WTC11 (cell line): ENCODE measurements at regions not wholly inside any gene's neighbourhood (a gene's known extent, or its start where the extent isn't known, plus 50 kb on each side); places are given as distances from the start of the nearest gene placed in this dataset.

Source experiments
- ATAC-seq: fragments of 200-7000 bp; cut with Tn5 transposase; 2 replicates; pipeline ENCODE4 v1.10.0; 2021; ENCODE audit warnings: mild to moderate bottlenecking, moderate library complexity
- CTCF ChIA-PET: fragments of 300-600 bp; sonication (Branson Sonifier 250); formaldehyde crosslinking; loops from one replicate; lab custom pipeline; 2021; ENCODE audit warnings: antibody characterized with exemption; lab: Charles Lee
- POLR2A ChIA-PET: fragments of 350-600 bp; sonication (Branson Sonifier 250); formaldehyde crosslinking; loops from one replicate; lab custom pipeline; 2021; ENCODE audit warnings: antibody characterized with exemption; lab: Charles Lee
- DNase-seq: peaks from one replicate; pipeline ENCODE4 v3.0.0; 2021; ENCODE audit warnings: low spot score
- H3K27ac Mint-ChIP-seq: 2 replicates; pipeline ENCODE4 v1.8.0; 2021; ENCODE audit warnings: mixed read lengths
- H3K27me3 Mint-ChIP-seq: 2 replicates; pipeline ENCODE4 v1.8.0; 2021; ENCODE audit warnings: low read depth, mild to moderate bottlenecking, moderate library complexity, mixed read lengths
- H3K36me3 Mint-ChIP-seq: 2 replicates; pipeline ENCODE4 v1.8.0; 2021; ENCODE audit warnings: mixed read lengths
- H3K4me1 Mint-ChIP-seq: 2 replicates; pipeline ENCODE4 v1.8.0; 2022; ENCODE audit warnings: mixed read lengths
- H3K4me3 Mint-ChIP-seq: 2 replicates; pipeline ENCODE4 v1.8.0; 2021; ENCODE audit warnings: mild to moderate bottlenecking, moderate library complexity, mixed read lengths
- H3K9me3 Mint-ChIP-seq: 2 replicates; pipeline ENCODE4 v1.8.0; 2021; ENCODE audit warnings: mixed read lengths
- FOXK1 ChIP-seq: sonication (generic); formaldehyde crosslinking; IDR thresholded peaks from 2 replicates; pipeline ENCODE4 v1.8.0; 2022; ENCODE audit warnings: mild to moderate bottlenecking, moderate library complexity, missing genetic modification reagents
- HMGA2 ChIP-seq: fragments of 250-450 bp; sonication (Bioruptor Pico); IDR thresholded peaks from 2 replicates; pipeline ENCODE4 v1.4.0; 2021; ENCODE audit warnings: mild to moderate bottlenecking, moderate library complexity
- NR3C1 ChIP-seq: sonication (generic); formaldehyde crosslinking; conservative IDR thresholded peaks from 2 replicates; pipeline ENCODE4 v1.8.1; 2023; ENCODE audit warnings: low read depth, mild to moderate bottlenecking, missing genetic modification reagents
- RORB ChIP-seq: fragments of 250-450 bp; sonication (Bioruptor Pico); IDR thresholded peaks from 2 replicates; pipeline ENCODE4 v1.9.0; 2021; ENCODE audit warnings: mild to moderate bottlenecking
- SP1 ChIP-seq: sonication (generic); formaldehyde crosslinking; conservative IDR thresholded peaks from 2 replicates; pipeline ENCODE4 v1.8.1; 2022; ENCODE audit warnings: missing genetic modification reagents
- TEAD1 ChIP-seq: sonication (generic); formaldehyde crosslinking; IDR thresholded peaks from 2 replicates; pipeline ENCODE4 v1.8.0; 2022; ENCODE audit warnings: mild to moderate bottlenecking, missing genetic modification reagents
- ZNF416 ChIP-seq: fragments of 250-450 bp; sonication (Bioruptor Pico); IDR thresholded peaks from 2 replicates; pipeline ENCODE4 v1.9.0; 2021; ENCODE audit warnings: mild to moderate bottlenecking, inconsistent platforms
- TF ChIP-seq, protein P1 (sequence below): sonication (generic); formaldehyde crosslinking; IDR thresholded peaks from 2 replicates; pipeline ENCODE4 v1.8.0; 2022; ENCODE audit warnings: mild to moderate bottlenecking, missing genetic modification reagents
- TF ChIP-seq, protein P2 (sequence below): sonication (generic); formaldehyde crosslinking; IDR thresholded peaks from 2 replicates; pipeline ENCODE4 v1.8.0; 2023; ENCODE audit warnings: missing genetic modification reagents
- TF ChIP-seq, protein P3 (sequence below): sonication (generic); formaldehyde crosslinking; IDR thresholded peaks from 2 replicates; pipeline ENCODE4 v1.8.1; 2022; ENCODE audit warnings: missing genetic modification reagents, borderline replicate concordance
- TF ChIP-seq, protein P4 (sequence below): fragments of 200-600 bp; IDR thresholded peaks from 2 replicates; pipeline ENCODE4 v1.8.0; 2022; ENCODE audit warnings: antibody characterized with exemption
- TF ChIP-seq, protein P5 (sequence below): fragments of 250-450 bp; sonication (Bioruptor Pico); IDR thresholded peaks from 2 replicates; pipeline ENCODE4 v1.9.0; 2021; ENCODE audit warnings: mild to moderate bottlenecking, borderline replicate concordance

DNA sequence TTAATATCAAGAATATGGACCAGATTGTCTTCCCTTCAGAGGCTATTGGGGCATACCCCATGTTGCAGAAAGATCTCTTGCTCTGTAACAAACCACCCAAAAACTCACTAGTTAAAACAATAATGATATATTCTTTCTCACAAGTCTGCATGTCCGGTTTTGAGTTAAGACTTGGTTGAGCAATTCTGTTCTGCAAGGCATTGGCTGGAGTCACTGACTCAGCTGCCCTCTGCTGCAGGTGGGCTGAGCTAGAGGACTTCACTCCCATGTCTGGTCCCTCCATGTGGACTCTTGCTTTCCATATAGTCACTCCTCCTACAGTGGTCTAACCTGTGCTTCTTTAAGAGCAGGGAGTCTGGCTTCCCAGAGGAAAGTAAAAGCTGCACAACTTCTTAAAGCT lies 73.4 kb downstream of the ESM1 start:
- no peaks in the 10 kb centered on the region for H3K9me3 Mint-ChIP-seq
- ATAC-seq (no peak), DNase-seq (no peak)
- H3K27ac Mint-ChIP-seq: no peak overlapping the region; the same call in 1 of the 2 replicates
- CTCF ChIA-PET: interaction anchor here (1.6 kb wide), 1 partner anchor 48 kb away, joined by 4 read pairs; no protein-coding TSS in a partner anchor
- H3K27me3 Mint-ChIP-seq: no peaks in the 10 kb centered on the region
- no peaks in the 10 kb centered on the region for H3K36me3 Mint-ChIP-seq
- no peak for TF ChIP-seq FOXK1 (CRISPR knock-in tag)
- peaks cover 12% of the 10 kb centered on the region; the same call in 1 of the 2 replicates for H3K4me1 Mint-ChIP-seq
- POLR2A ChIA-PET: no interaction called here
- H3K4me3 Mint-ChIP-seq: no peak overlapping the region

DNA sequence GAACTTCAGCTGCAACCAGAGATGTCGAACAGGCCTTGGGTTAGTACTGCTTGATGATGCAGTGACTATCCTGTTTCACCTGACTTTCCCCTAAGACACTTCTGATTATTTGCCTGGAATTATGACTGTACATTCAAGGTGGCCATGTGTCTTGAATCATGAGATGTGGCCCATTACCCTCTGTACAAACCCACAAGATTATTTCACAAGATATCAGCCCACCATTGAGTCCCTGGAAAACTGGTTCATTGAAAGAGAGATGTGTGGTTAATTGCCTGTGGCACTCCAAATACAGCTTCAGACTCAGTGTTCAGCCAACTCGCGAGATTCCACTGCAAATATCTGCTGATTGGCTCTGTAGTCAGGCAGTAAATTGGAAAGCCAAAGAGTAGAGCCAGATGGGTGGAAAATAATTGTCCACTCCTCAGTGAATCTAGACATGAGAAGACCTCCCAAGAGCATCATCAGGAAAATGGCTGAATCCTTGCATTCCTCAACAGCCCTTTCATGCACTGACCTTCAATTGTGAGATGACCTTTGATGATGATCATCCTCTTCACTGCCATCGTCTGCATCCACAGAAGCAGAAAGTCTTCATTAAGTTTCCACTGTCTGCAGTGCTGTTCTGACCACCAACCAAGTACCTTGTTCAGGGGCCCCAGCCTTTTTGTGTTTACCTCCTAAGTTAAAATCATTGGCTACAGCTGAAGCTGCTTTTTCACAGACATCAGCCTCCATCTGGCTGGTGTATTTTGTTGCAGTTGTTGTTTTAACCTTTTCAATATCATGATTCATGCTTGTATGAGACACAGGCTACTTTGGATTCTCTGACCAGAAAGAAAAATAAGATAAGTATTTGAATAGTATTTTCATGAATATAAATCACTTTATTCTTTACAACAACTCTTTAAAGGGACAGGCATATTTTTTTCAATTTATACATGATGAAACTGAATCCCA lies 75.2 kb downstream of the ESM1 start:
- Mint-ChIP-seq H3K4me3 (no peak overlapping the region), H3K36me3 (no peaks in the 10 kb centered on the region), H3K27me3 (no peaks in the 10 kb centered on the region), H3K9me3 (no peaks in the 10 kb centered on the region), H3K4me1 (peaks cover 8% of the 10 kb centered on the region; the same call in 1 of the 2 replicates), H3K27ac (no peak overlapping the region)
- ChIA-PET POLR2A (no interaction called here), CTCF (interaction anchor here (0.9 to 7.4 kb wide), 6 partner anchors 34 to 250 kb away, joined by 3 to 137 read pairs (median 4); partner anchors contain the start of gene GPX8)
- TF ChIP-seq ZNF416 (CRISPR knock-in tag) (no peak), SP1 (no peak), NR3C1 (CRISPR knock-in tag) (no peak), FOXK1 (CRISPR knock-in tag) (no peak), RORB (CRISPR knock-in tag) (no peak), HMGA2 (CRISPR knock-in tag) (no peak)
- TF ChIP-seq, protein P1, sequence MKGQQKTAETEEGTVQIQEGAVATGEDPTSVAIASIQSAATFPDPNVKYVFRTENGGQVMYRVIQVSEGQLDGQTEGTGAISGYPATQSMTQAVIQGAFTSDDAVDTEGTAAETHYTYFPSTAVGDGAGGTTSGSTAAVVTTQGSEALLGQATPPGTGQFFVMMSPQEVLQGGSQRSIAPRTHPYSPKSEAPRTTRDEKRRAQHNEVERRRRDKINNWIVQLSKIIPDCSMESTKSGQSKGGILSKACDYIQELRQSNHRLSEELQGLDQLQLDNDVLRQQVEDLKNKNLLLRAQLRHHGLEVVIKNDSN (CRISPR knock-in tag): no peak
- TF ChIP-seq, protein P2, sequence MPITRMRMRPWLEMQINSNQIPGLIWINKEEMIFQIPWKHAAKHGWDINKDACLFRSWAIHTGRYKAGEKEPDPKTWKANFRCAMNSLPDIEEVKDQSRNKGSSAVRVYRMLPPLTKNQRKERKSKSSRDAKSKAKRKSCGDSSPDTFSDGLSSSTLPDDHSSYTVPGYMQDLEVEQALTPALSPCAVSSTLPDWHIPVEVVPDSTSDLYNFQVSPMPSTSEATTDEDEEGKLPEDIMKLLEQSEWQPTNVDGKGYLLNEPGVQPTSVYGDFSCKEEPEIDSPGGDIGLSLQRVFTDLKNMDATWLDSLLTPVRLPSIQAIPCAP: no peak
- TF ChIP-seq, protein P3, sequence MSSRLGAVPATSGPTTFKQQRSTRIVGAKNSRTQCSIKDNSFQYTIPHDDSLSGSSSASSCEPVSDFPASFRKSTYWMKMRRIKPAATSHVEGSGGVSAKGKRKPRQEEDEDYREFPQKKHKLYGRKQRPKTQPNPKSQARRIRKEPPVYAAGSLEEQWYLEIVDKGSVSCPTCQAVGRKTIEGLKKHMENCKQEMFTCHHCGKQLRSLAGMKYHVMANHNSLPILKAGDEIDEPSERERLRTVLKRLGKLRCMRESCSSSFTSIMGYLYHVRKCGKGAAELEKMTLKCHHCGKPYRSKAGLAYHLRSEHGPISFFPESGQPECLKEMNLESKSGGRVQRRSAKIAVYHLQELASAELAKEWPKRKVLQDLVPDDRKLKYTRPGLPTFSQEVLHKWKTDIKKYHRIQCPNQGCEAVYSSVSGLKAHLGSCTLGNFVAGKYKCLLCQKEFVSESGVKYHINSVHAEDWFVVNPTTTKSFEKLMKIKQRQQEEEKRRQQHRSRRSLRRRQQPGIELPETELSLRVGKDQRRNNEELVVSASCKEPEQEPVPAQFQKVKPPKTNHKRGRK (CRISPR knock-in tag): no peak
- DNase-seq (no peak), ATAC-seq (no peak)

DNA sequence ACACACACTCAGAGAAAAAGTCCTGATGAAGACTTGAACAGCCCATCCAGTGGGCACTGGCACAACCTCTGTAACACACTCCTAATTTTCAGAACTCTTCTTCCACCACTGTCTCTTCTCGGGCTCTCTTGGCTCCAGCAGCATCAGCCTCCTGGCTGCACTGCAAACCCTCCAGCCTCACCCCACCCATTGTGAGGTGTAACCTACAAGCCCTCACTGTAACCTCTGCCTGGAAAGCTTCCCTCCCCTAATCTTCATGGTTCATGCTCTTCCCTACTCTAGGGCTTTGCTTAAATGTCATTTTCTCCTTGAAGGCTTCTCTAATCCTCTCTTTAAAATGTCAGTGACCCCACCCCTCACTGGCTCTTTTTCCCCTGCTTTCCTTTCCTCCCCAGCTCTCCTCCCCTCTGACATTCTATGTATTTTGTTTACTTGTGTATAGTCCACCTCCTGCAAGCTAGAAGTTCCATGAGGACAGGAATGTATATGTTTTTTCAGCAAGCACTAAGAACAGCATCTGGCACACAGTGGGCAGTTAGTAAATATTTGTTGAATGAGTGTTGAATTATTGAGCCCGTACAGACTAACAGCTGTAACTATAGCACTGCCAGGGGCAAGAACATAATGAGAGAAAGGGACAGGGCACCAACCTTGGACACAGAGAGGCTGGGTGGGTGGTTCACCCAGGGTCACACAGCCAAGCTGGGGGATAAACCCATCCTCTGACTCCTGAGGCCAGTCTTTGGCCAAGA lies 76.4 kb downstream of the ESM1 start:
- Mint-ChIP-seq H3K4me3 (no peak overlapping the region), H3K4me1 (peaks cover 3% of the 10 kb centered on the region), H3K27ac (no peak overlapping the region), H3K27me3 (no peaks in the 10 kb centered on the region), H3K36me3 (no peaks in the 10 kb centered on the region), H3K9me3 (no peaks in the 10 kb centered on the region)
- no peak for TF ChIP-seq TEAD1
- ChIA-PET POLR2A (no interaction called here), CTCF (interaction anchor here (0.8 to 7.4 kb wide), 7 partner anchors 50 to 251 kb away, joined by 3 to 137 read pairs (median 42); partner anchors contain the start of gene GPX8)
- DNase-seq (no peak), ATAC-seq (no peak)

DNA sequence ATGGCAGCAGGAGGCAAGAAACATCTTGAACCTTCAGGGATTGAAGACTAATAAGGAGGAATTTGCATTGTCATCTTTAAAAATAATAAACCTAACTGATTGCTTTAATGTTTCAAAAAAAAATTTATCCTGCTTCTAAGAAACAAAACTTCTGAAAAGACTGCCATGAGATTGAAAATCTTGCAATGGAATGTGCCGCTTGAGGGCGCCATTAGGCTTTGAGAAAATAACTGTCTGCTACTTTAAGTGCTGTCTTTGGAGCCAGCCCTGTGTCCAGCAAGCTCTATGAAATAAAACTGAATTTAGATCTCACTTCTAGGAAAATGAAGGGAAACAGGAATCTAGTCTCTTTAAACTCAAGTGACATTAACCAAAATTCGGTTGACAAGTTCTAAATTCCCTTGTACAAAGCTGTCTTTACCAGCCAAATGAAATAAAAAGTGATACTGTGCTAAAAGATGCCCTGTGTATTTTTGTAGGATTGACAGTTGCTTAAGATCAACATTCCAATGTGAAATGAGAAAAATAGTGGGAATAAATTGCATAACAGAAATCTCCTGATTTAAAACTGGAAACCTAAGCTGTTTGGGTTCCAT lies 79.4 kb downstream of the ESM1 start:
- Mint-ChIP-seq H3K27me3 (no peaks in the 10 kb centered on the region), H3K36me3 (no peaks in the 10 kb centered on the region), H3K9me3 (no peaks in the 10 kb centered on the region), H3K4me3 (no peak overlapping the region), H3K27ac (no peak overlapping the region), H3K4me1 (no peaks in the 10 kb centered on the region; the same call in none of the 2 replicates)
- TF ChIP-seq, protein P4, sequence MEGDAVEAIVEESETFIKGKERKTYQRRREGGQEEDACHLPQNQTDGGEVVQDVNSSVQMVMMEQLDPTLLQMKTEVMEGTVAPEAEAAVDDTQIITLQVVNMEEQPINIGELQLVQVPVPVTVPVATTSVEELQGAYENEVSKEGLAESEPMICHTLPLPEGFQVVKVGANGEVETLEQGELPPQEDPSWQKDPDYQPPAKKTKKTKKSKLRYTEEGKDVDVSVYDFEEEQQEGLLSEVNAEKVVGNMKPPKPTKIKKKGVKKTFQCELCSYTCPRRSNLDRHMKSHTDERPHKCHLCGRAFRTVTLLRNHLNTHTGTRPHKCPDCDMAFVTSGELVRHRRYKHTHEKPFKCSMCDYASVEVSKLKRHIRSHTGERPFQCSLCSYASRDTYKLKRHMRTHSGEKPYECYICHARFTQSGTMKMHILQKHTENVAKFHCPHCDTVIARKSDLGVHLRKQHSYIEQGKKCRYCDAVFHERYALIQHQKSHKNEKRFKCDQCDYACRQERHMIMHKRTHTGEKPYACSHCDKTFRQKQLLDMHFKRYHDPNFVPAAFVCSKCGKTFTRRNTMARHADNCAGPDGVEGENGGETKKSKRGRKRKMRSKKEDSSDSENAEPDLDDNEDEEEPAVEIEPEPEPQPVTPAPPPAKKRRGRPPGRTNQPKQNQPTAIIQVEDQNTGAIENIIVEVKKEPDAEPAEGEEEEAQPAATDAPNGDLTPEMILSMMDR: peak; percentile 42; the same call in 1 of the 2 replicates
- TF ChIP-seq, protein P5, sequence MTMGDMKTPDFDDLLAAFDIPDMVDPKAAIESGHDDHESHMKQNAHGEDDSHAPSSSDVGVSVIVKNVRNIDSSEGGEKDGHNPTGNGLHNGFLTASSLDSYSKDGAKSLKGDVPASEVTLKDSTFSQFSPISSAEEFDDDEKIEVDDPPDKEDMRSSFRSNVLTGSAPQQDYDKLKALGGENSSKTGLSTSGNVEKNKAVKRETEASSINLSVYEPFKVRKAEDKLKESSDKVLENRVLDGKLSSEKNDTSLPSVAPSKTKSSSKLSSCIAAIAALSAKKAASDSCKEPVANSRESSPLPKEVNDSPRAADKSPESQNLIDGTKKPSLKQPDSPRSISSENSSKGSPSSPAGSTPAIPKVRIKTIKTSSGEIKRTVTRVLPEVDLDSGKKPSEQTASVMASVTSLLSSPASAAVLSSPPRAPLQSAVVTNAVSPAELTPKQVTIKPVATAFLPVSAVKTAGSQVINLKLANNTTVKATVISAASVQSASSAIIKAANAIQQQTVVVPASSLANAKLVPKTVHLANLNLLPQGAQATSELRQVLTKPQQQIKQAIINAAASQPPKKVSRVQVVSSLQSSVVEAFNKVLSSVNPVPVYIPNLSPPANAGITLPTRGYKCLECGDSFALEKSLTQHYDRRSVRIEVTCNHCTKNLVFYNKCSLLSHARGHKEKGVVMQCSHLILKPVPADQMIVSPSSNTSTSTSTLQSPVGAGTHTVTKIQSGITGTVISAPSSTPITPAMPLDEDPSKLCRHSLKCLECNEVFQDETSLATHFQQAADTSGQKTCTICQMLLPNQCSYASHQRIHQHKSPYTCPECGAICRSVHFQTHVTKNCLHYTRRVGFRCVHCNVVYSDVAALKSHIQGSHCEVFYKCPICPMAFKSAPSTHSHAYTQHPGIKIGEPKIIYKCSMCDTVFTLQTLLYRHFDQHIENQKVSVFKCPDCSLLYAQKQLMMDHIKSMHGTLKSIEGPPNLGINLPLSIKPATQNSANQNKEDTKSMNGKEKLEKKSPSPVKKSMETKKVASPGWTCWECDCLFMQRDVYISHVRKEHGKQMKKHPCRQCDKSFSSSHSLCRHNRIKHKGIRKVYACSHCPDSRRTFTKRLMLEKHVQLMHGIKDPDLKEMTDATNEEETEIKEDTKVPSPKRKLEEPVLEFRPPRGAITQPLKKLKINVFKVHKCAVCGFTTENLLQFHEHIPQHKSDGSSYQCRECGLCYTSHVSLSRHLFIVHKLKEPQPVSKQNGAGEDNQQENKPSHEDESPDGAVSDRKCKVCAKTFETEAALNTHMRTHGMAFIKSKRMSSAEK (CRISPR knock-in tag): no peak
- ChIA-PET POLR2A (interaction anchor here (0.5 to 1.2 kb wide), 2 partner anchors 66 to 254 kb away, joined by 3 to 4 read pairs; partner anchors contain the start of gene GPX8), CTCF (interaction anchor here (0.6 to 7.4 kb wide), 20 partner anchors 10 to 314 kb away, joined by 3 to 137 read pairs (median 4); partner anchors contain the start of genes ESM1 and GPX8)
- ATAC-seq: peak; percentile 53
- DNase-seq: peak; percentile 79
